Liver (tissue), 8 donors: ENCODE measurements at regions not wholly inside any gene's neighbourhood (a gene's known extent, or its start where the extent isn't known, plus 50 kb on each side); places are given as distances from the start of the nearest gene placed in this dataset.

Experiments
- DNase-seq: peaks from one replicate; pipeline ENCODE4 v3.0.0-alpha.2; 2017; ENCODE audit warnings: low spot score
- H3K27ac ChIP-seq, 2 donors: one replicate each; pipeline ENCODE4 v1.7.0; 2013; ENCODE audit warnings: inconsistent platforms in 2 of 2, low read length in 2 of 2, control low read depth in 1 of 2, low read depth in 1 of 2, mild to moderate bottlenecking in 1 of 2
- H3K27me3 ChIP-seq, 4 donors: one replicate each; pipeline versions ENCODE4 v1.6.1 to v1.7.0; 2013; ENCODE audit warnings: low read length in 3 of 4, inconsistent platforms in 1 of 4, mild to moderate bottlenecking in 1 of 4, moderate library complexity in 1 of 4; ENCODE audit not compliant: control insufficient read depth in 4 of 4, insufficient read depth in 4 of 4
- H3K36me3 ChIP-seq, 4 donors: one replicate each; pipeline versions ENCODE4 v1.6.1 to v1.7.0; 2013; ENCODE audit warnings: low read length in 3 of 4, mild to moderate bottlenecking in 3 of 4, low read depth in 1 of 4, moderate library complexity in 1 of 4; ENCODE audit not compliant: control insufficient read depth in 4 of 4, insufficient read depth in 3 of 4
- H3K4me1 ChIP-seq, 4 donors: one replicate each; pipeline versions ENCODE4 v1.6.1 to v1.7.0; 2013; ENCODE audit warnings: low read length in 3 of 4, mild to moderate bottlenecking in 3 of 4, moderate library complexity in 1 of 4; ENCODE audit not compliant: control insufficient read depth in 4 of 4, insufficient read depth in 4 of 4
- H3K4me3 ChIP-seq, 3 donors: one replicate each; pipeline versions ENCODE4 v1.6.1 to v1.7.0; 2013; ENCODE audit warnings: low read length in 3 of 3, control low read depth in 1 of 3, low read depth in 1 of 3, mild to moderate bottlenecking in 1 of 3
- H3K9ac ChIP-seq, 2 donors: one replicate each; pipeline ENCODE4 v1.7.0; 2013; ENCODE audit warnings: low read length in 2 of 2, mild to moderate bottlenecking in 2 of 2, moderate library complexity in 2 of 2, control low read depth in 1 of 2, low read depth in 1 of 2
- H3K9me3 ChIP-seq, 4 donors: one replicate each; pipeline versions ENCODE4 v1.6.1 to v1.7.0; 2013; ENCODE audit warnings: low read length in 3 of 4; ENCODE audit not compliant: control insufficient read depth in 4 of 4
- ATF3 ChIP-seq: IDR thresholded peaks from 2 replicates; pipeline ENCODE4 v1.6.1; 2016; ENCODE audit warnings: antibody characterized with exemption
- CTCF ChIP-seq: fragments of 150-350 bp; IDR thresholded peaks from 2 replicates; pipeline ENCODE4 v1.5.1; 2017; ENCODE audit warnings: improper control_type of control experiment, low read depth, low read length; ENCODE audit not compliant: missing input control
- EGR1 ChIP-seq, 2 donors: IDR thresholded peaks; 2 replicates each; pipeline ENCODE4 v1.6.1; 2016 to 2018; ENCODE audit warnings: antibody characterized with exemption in 2 of 2, low read depth in 2 of 2
- FOXA1 ChIP-seq: IDR thresholded peaks from 2 replicates; pipeline ENCODE4 v1.6.1; 2016; ENCODE audit warnings: antibody characterized with exemption
- FOXA2 ChIP-seq: IDR thresholded peaks from 2 replicates; pipeline ENCODE4 v1.6.1; 2016; ENCODE audit warnings: antibody characterized with exemption
- GABPA ChIP-seq, 2 donors: IDR thresholded peaks in 1 of 2; conservative IDR thresholded peaks in 1 of 2; 2 replicates each; pipeline ENCODE4 v1.6.1; 2016; ENCODE audit warnings: antibody characterized with exemption in 2 of 2, mild to moderate bottlenecking in 1 of 2, moderate library complexity in 1 of 2
- HNF4A ChIP-seq, 2 donors: conservative IDR thresholded peaks; 2 replicates each; pipeline ENCODE4 v1.6.1; 2016; ENCODE audit warnings: antibody characterized with exemption in 2 of 2, mild to moderate bottlenecking in 2 of 2
- HNF4G ChIP-seq: IDR thresholded peaks from 2 replicates; pipeline ENCODE4 v1.6.1; 2016; ENCODE audit warnings: antibody characterized with exemption
- JUND ChIP-seq, 2 donors: IDR thresholded peaks; 2 replicates each; pipeline ENCODE4 v1.6.1; 2016; ENCODE audit warnings: antibody characterized with exemption in 2 of 2
- MAX ChIP-seq: IDR thresholded peaks from 2 replicates; pipeline ENCODE4 v1.6.1; 2016; ENCODE audit warnings: antibody characterized with exemption
- NR2F2 ChIP-seq: IDR thresholded peaks from 2 replicates; pipeline ENCODE4 v1.6.1; 2016; ENCODE audit warnings: antibody characterized with exemption
- RAD21 ChIP-seq, 2 donors: IDR thresholded peaks; 2 replicates each; pipeline ENCODE4 v1.6.1; 2016; ENCODE audit warnings: antibody characterized with exemption in 2 of 2, mild to moderate bottlenecking in 2 of 2
- REST ChIP-seq: IDR thresholded peaks from 2 replicates; pipeline ENCODE4 v1.6.1; 2016; ENCODE audit warnings: antibody characterized with exemption, mild to moderate bottlenecking
- RXRA ChIP-seq, 2 donors: IDR thresholded peaks; 2 replicates each; pipeline ENCODE4 v1.6.1; 2017 to 2018; ENCODE audit warnings: antibody characterized with exemption in 2 of 2, mild to moderate bottlenecking in 1 of 2
- SP1 ChIP-seq: IDR thresholded peaks from 2 replicates; pipeline ENCODE4 v1.6.1; 2018; ENCODE audit warnings: antibody characterized with exemption, mild to moderate bottlenecking
- YY1 ChIP-seq: IDR thresholded peaks from 2 replicates; pipeline ENCODE4 v1.6.1; 2016; ENCODE audit warnings: antibody characterized with exemption, mild to moderate bottlenecking
- ZBTB33 ChIP-seq: IDR thresholded peaks from 2 replicates; pipeline ENCODE4 v1.6.1; 2016; ENCODE audit warnings: antibody characterized with exemption
- WGBS: extraction: QIAGEN DNeasy Blood & Tissue Kit; methylation state at CpG from one replicate; pipeline ENCODE4 v1.1.7; 2013; 5-methylcytosine and 5-hydroxymethylcytosine counted together
- donor health status: healthy.
- donor health status: healthy.
- donor health status: healthy.
- donor health status: healthy.
- donor health status: healthy.

GRCh38 chr18:55748227-55748738 is 160.3 kb upstream of the TCF4 start:
- H3K27ac ChIP-seq = no peak overlapping the region
- H3K9ac ChIP-seq = no peak overlapping the region
- no peak overlapping the region for H3K4me3 ChIP-seq
- H3K4me1 ChIP-seq = no peaks in the 10 kb centered on the region
- H3K9me3 ChIP-seq = no peaks in the 10 kb centered on the region
- H3K36me3 ChIP-seq = no peaks in the 10 kb centered on the region
- H3K27me3 ChIP-seq = no peaks in the 10 kb centered on the region
- no peak for DNase-seq
- TF ChIP-seq REST (no peak), CTCF (no peak), JUND (IDR thresholded peaks at IDR 0.05) (no peak), RXRA (IDR thresholded peaks at IDR 0.05) (no peak), SP1 (no peak), RAD21 (IDR thresholded peaks at IDR 0.05) (no peak), ATF3 (no peak), FOXA2 (no peak), FOXA1 (no peak), ZBTB33 (no peak), HNF4A (conservative IDR thresholded peaks at IDR 0.05) (no peak), GABPA (IDR thresholded peaks at IDR 0.05 in 1 of 2, conservative IDR thresholded peaks at IDR 0.05 in 1 of 2) (no peak), YY1 (no peak), NR2F2 (no peak), HNF4G (no peak), MAX (no peak)
- 80% methylated on average over 4 of the region's 4 CpGs for WGBS

GRCh38 chr18:55744206-55744605 is 156.2 kb upstream of the TCF4 start:
- Histone ChIP-seq H3K9me3 (peaks cover 0 to 2% (median 0%) of the 10 kb centered on the region in 4 donors), H3K9ac (no peak overlapping the region), H3K27ac (no peak overlapping the region), H3K27me3 (peaks cover 0 to 3% (median 0%) of the 10 kb centered on the region in 4 donors), H3K4me3 (no peak overlapping the region), H3K36me3 (no peaks in the 10 kb centered on the region), H3K4me1 (no peaks in the 10 kb centered on the region)
- 91% methylated on average over 2 of the region's 2 CpGs for WGBS
- DNase-seq = no peak
- TF ChIP-seq ZBTB33 (no peak), FOXA1 (no peak), MAX (no peak), EGR1 (IDR thresholded peaks at IDR 0.05; ENCODE audit: low read depth in 2 of 2) (no peak), REST (no peak), GABPA (IDR thresholded peaks at IDR 0.05 in 1 of 2, conservative IDR thresholded peaks at IDR 0.05 in 1 of 2) (no peak), HNF4A (conservative IDR thresholded peaks at IDR 0.05) (no peak), ATF3 (no peak), SP1 (no peak), YY1 (no peak)
